ENCODE measurements at regions not wholly inside any gene's neighbourhood (a gene's known extent, or its start where the extent isn't known, plus 50 kb on each side); places are given as distances from the start of the nearest gene placed in this dataset.
A peak's percentile ranks its signal among the peaks of the same experiment; 100 is the strongest.

- Histone ChIP-seq H3K4me2 (peak overlapping the region in 5 of 11 experiments; percentile 29 to 47 (median 33); a peak in 8 of 22 replicates), H4K20me1 (no peaks in the 10 kb centered on the region), H3K27me3 (no peaks in the 10 kb centered on the region), H3K9ac (no peak overlapping the region), H3K4me3 (no peak overlapping the region), H3K27ac (no peak overlapping the region), H3K4me1 (peaks cover 0 to 70% (median 43%) of the 10 kb centered on the region in 10 experiments; a peak in 17 of 20 replicates), H3K9me3 (replicated peaks in 1 of 11) (peaks cover 7 to 46% (median 35%) of the 10 kb centered on the region in 11 experiments), H3K36me3 (peaks cover 0 to 8% (median 0%) of the 10 kb centered on the region in 11 experiments; a peak in 2 of 22 replicates)
- no peak for TF ChIP-seq Cebpa-rat (IDR thresholded peaks at IDR 0.05)
Observed at GRCh38 chr10:15452545-15452944, 81.5 kb upstream of the FAM171A1 start.

- Histone ChIP-seq H3K27me3 (no peaks in the 10 kb centered on the region), H3K4me2 (peak overlapping the region in 8 of 11 experiments; percentile 9 to 47 (median 31); a peak in 14 of 22 replicates), H3K4me1 (peaks cover 0 to 61% (median 42%) of the 10 kb centered on the region in 10 experiments; a peak in 17 of 20 replicates), H3K4me3 (no peak overlapping the region), H3K9ac (no peak overlapping the region), H3K9me3 (replicated peaks in 1 of 11) (peaks cover 0 to 45% (median 29%) of the 10 kb centered on the region in 11 experiments; a peak in 19 of 22 replicates), H4K20me1 (no peaks in the 10 kb centered on the region), H3K27ac (no peak overlapping the region), H3K36me3 (no peaks in the 10 kb centered on the region)
- TF ChIP-seq Cebpa-rat (IDR thresholded peaks at IDR 0.05): no peak
Observed at GRCh38 chr10:15451137-15452094, 80.3 kb upstream of the FAM171A1 start.

- H3K9ac ChIP-seq: no peak overlapping the region
- peaks cover 0 to 52% (median 29%) of the 10 kb centered on the region in 11 experiments; a peak in 19 of 22 replicates for H3K9me3 ChIP-seq (replicated peaks in 1 of 11)
- H3K4me2 ChIP-seq: no peak overlapping the region
- H3K27me3 ChIP-seq: no peaks in the 10 kb centered on the region
- H3K36me3 ChIP-seq: no peaks in the 10 kb centered on the region
- H3K4me3 ChIP-seq: no peak overlapping the region
- no peak overlapping the region for H3K27ac ChIP-seq
- peaks cover 0 to 56% (median 41%) of the 10 kb centered on the region in 10 experiments; a peak in 17 of 20 replicates for H3K4me1 ChIP-seq
- no peak for TF ChIP-seq Cebpa-rat (IDR thresholded peaks at IDR 0.05)
- no peaks in the 10 kb centered on the region for H4K20me1 ChIP-seq
Observed at GRCh38 chr10:15448598-15448997, 77.5 kb upstream of the FAM171A1 start.

DNA sequence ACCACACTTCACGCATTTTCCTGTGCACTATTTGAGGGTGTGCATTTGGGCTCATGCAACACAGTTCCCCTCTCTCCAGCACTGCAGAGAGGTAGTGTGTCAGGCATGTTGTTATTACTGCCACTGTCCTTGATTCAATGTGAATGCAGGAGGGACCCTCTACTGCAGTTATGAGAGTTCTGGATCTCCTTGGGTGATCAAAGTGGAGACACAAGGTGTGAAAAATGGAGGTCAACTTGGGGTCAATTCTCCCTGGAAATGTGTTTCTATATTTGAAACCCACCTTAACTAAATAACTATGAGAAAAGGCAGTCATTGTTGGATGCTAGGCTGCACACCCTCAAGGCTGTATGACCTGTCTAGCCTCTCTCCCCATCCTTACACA lies 73.9 kb upstream of the FAM171A1 start:
- Histone ChIP-seq H3K4me1 (peaks cover 0 to 36% (median 21%) of the 10 kb centered on the region in 10 experiments; a peak in 15 of 20 replicates), H3K4me2 (peak overlapping the region in 7 of 11 experiments; percentile 22 to 66 (median 49); a peak in 11 of 22 replicates), H3K4me3 (no peak overlapping the region), H3K36me3 (no peaks in the 10 kb centered on the region), H3K27me3 (no peaks in the 10 kb centered on the region), H3K27ac (no peak overlapping the region), H3K9me3 (replicated peaks in 1 of 11) (peaks cover 0 to 45% (median 25%) of the 10 kb centered on the region in 11 experiments; a peak in 19 of 22 replicates), H3K9ac (no peak overlapping the region), H4K20me1 (no peaks in the 10 kb centered on the region)
- no peak for TF ChIP-seq Cebpa-rat (IDR thresholded peaks at IDR 0.05)

DNA sequence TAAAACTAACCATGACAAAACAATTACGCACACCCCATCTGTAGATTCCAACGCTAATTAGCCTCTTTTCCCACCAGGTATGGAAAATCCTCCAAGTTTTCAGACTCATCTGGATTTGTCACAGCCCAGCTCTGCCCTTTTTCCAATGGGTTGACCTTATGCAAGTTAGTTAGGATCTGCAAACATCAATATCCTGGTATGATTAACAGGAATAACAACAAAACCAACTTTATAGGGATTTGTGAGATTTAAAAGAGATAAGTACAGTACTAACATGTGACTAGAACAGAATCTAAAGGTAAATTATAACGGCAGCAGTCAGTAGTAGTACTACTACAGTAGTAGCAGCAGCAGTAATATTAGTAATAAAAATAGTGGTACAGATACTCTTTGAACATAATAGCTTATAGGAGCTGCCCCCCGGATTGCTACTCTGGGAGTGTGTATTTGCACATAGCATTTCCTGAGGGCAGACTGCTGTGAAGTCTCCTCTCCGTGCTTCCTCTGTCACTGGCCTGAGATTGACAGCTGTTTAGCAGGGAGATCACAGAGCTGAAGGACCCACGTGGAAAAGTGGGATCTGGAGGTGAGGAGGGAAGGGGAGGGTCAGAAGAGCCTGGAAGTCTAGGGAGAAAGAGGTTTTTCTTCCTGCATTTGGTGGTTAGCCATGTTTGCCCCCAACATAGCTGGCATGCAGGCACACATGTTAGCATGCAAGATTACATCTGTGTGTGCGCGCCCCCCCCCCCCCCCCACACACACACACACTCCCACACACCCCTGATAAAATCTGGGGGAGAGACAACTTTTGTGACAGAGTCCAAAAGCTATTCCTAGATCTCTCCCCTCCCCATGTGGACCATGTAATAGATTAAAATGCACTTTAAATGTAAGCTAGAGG lies 73.3 kb upstream of the FAM171A1 start:
- H3K27ac ChIP-seq: no peak overlapping the region
- H3K27me3 ChIP-seq: no peaks in the 10 kb centered on the region
- H3K4me2 ChIP-seq: peak overlapping the region in 8 of 11 experiments; percentile 22 to 66 (median 48); a peak in 13 of 22 replicates
- H3K4me1 ChIP-seq: peaks cover 0 to 38% (median 27%) of the 10 kb centered on the region in 10 experiments; a peak in 15 of 20 replicates
- H3K4me3 ChIP-seq: no peak overlapping the region
- no peak for TF ChIP-seq Cebpa-rat (IDR thresholded peaks at IDR 0.05)
- no peaks in the 10 kb centered on the region for H4K20me1 ChIP-seq
- H3K9ac ChIP-seq: no peak overlapping the region
- no peaks in the 10 kb centered on the region for H3K36me3 ChIP-seq
- H3K9me3 ChIP-seq (replicated peaks in 1 of 11): peaks cover 0 to 39% (median 19%) of the 10 kb centered on the region in 11 experiments; a peak in 19 of 22 replicates

- H3K9ac ChIP-seq: no peak overlapping the region
- H3K4me3 ChIP-seq: no peak overlapping the region
- no peaks in the 10 kb centered on the region for H3K27me3 ChIP-seq
- H3K4me1 ChIP-seq: peaks cover 0 to 50% (median 36%) of the 10 kb centered on the region in 10 experiments; a peak in 15 of 20 replicates
- no peak overlapping the region for H3K4me2 ChIP-seq
- no peak overlapping the region for H3K27ac ChIP-seq
- H4K20me1 ChIP-seq: no peaks in the 10 kb centered on the region
- no peak for TF ChIP-seq Cebpa-rat (IDR thresholded peaks at IDR 0.05)
- no peaks in the 10 kb centered on the region for H3K36me3 ChIP-seq
- H3K9me3 ChIP-seq (replicated peaks in 1 of 11): peaks cover 0 to 16% (median 0%) of the 10 kb centered on the region in 11 experiments; a peak in 5 of 22 replicates
Observed at GRCh38 chr10:15442056-15442455, 71.0 kb upstream of the FAM171A1 start.

DNA sequence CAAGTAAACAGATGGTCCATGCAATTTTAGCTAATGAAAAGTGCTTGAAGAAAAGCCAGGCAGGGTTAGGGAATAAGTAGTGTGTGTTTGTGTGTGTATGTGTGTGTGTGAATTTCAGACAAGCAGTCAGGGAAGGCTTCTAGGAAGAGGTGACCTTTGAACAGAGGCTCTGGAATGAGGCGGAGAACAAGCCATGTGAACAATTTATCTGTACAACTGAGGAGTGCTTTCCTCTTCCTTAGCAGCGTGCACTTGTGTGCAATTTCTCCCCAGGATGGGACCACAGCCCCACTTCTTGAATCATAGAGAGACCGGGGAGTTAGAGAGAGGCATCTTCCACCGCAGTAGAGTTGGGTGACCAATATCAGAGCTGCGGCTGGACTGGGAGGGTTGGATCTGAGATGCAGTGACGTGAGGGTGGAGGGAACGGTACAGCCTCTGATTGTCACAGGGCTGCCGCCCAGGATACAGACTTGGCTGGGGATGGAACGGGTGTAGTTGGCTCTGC lies 69.2 kb upstream of the FAM171A1 start:
- Histone ChIP-seq H4K20me1 (no peaks in the 10 kb centered on the region), H3K27ac (no peak overlapping the region), H3K4me3 (no peak overlapping the region), H3K36me3 (no peaks in the 10 kb centered on the region), H3K27me3 (no peaks in the 10 kb centered on the region), H3K9ac (0 out of 22 replicates have a peak overlapping the region, but pooled peaks of 1 of the 11 experiments have one; percentile 59), H3K9me3 (replicated peaks in 1 of 11) (no peaks in the 10 kb centered on the region), H3K4me2 (peak overlapping the region in 9 of 11 experiments; percentile 59 to 79 (median 74); a peak in 14 of 22 replicates), H3K4me1 (peaks cover 0 to 66% (median 36%) of the 10 kb centered on the region in 10 experiments; a peak in 15 of 20 replicates)
- no peak for TF ChIP-seq Cebpa-rat (IDR thresholded peaks at IDR 0.05)

DNA sequence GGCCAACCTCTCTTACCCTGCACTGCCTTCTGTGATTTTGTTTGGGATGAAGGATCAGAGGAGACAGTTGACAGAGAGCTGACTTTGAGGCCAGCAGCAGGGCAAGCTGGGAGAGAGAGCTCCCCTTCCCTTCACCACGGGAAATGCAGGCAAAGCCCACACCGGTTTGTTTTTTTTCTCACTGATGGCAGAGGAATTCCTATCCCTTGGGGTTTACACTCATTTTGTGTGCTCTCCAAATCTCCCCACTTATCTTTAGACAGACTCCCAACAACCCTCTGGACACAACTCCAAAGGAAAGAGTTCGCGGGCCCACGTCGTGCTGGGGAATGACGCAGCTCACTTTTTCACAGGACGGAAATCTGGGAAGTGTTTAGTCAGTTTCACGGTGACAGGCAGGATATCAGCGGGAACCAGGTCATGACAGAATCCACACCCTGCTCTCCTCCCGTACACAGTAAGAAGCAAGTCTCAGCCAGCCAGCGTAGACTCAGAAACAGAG lies 68.3 kb upstream of the FAM171A1 start:
- peak overlapping the region; percentile 50 to 79 (median 74); a peak in 21 of 22 replicates for H3K4me2 ChIP-seq

More for the DNA sequence above, 68.3 kb upstream of the FAM171A1 start:
- Histone ChIP-seq H3K4me3 (peak overlapping the region in 5 of 10 experiments; percentile 24 to 50 (median 37); a peak in 8 of 20 replicates), H3K27me3 (no peaks in the 10 kb centered on the region), H3K36me3 (no peaks in the 10 kb centered on the region), H4K20me1 (no peaks in the 10 kb centered on the region), H3K9me3 (replicated peaks in 1 of 11) (no peaks in the 10 kb centered on the region), H3K4me1 (peaks cover 0 to 66% (median 35%) of the 10 kb centered on the region in 10 experiments; a peak in 16 of 20 replicates), H3K27ac (peak overlapping the region in 6 of 11 experiments; percentile 11 to 43 (median 26); a peak in 6 of 22 replicates), H3K9ac (peak overlapping the region in 9 of 11 experiments; percentile 3 to 59 (median 23); a peak in 10 of 22 replicates)
- TF ChIP-seq Cebpa-rat (IDR thresholded peaks at IDR 0.05): no peak

Measured in BLaER1 treated with 17β-estradiol and CSF1 and Interleukin-3, amounts not matched to agents 10 nM and 100 nM (cell line).